Mononuclear cell (primary cell): ENCODE measurements at regions not wholly inside any gene's neighbourhood (a gene's known extent, or its start where the extent isn't known, plus 50 kb on each side); places are given as distances from the start of the nearest gene placed in this dataset.

Experiments used
- H3K27me3 ChIP-seq: 2 replicates; pipeline ENCODE4 v1.6.0; 2011; ENCODE audit warnings: low read length, control low read depth; ENCODE audit not compliant: insufficient read depth
- H3K4me1 ChIP-seq: 2 replicates; pipeline ENCODE4 v1.5.1; 2011; ENCODE audit warnings: mild to moderate bottlenecking, low read length, control low read depth; ENCODE audit not compliant: insufficient read depth
- H3K4me3 ChIP-seq: 2 replicates; pipeline ENCODE4 v1.5.1; 2011; ENCODE audit warnings: mild to moderate bottlenecking, low read length, moderate library complexity
- H3K9me3 ChIP-seq: 2 replicates; pipeline ENCODE4 v1.5.1; 2011; ENCODE audit warnings: low read depth, mild to moderate bottlenecking, control low read depth, low read length

- Histone ChIP-seq H3K9me3 (no peaks in the 10 kb centered on the region), H3K4me1 (no peaks in the 10 kb centered on the region), H3K4me3 (no peak overlapping the region), H3K27me3 (no peaks in the 10 kb centered on the region)
Measured at GRCh38 chr4:23613782-23614181, 276.1 kb downstream of the PPARGC1A start.

GRCh38 chr4:23602720-23603119, 287.1 kb downstream of the PPARGC1A start:
- no peak overlapping the region for H3K4me3 ChIP-seq
- H3K4me1 ChIP-seq = no peaks in the 10 kb centered on the region
- H3K27me3 ChIP-seq = no peaks in the 10 kb centered on the region
- peaks cover 7% of the 10 kb centered on the region for H3K9me3 ChIP-seq

GRCh38 chr4:23594125-23594524, 295.7 kb downstream of the PPARGC1A start:
- H3K4me1 ChIP-seq = no peaks in the 10 kb centered on the region
- no peak overlapping the region for H3K4me3 ChIP-seq
- H3K9me3 ChIP-seq = no peaks in the 10 kb centered on the region
- no peaks in the 10 kb centered on the region for H3K27me3 ChIP-seq

- Histone ChIP-seq H3K4me1 (no peaks in the 10 kb centered on the region), H3K27me3 (no peaks in the 10 kb centered on the region), H3K4me3 (no peak overlapping the region), H3K9me3 (no peaks in the 10 kb centered on the region)
Measured at GRCh38 chr4:23590431-23590830, 299.4 kb downstream of the PPARGC1A start.

GRCh38 chr4:23584024-23584423, 305.8 kb downstream of the PPARGC1A start:
- H3K27me3 ChIP-seq = no peaks in the 10 kb centered on the region
- no peak overlapping the region for H3K4me3 ChIP-seq
- no peaks in the 10 kb centered on the region for H3K4me1 ChIP-seq
- no peaks in the 10 kb centered on the region for H3K9me3 ChIP-seq

- no peak overlapping the region for H3K4me3 ChIP-seq
- no peaks in the 10 kb centered on the region for H3K27me3 ChIP-seq
- no peaks in the 10 kb centered on the region for H3K4me1 ChIP-seq
- H3K9me3 ChIP-seq = no peaks in the 10 kb centered on the region
Measured at GRCh38 chr4:23582671-23583070, 307.2 kb downstream of the PPARGC1A start.

- Histone ChIP-seq H3K4me1 (no peaks in the 10 kb centered on the region), H3K27me3 (no peaks in the 10 kb centered on the region), H3K9me3 (no peaks in the 10 kb centered on the region), H3K4me3 (no peak overlapping the region)
Measured at GRCh38 chr4:23579166-23579565, 310.7 kb downstream of the PPARGC1A start.

- Histone ChIP-seq H3K9me3 (no peaks in the 10 kb centered on the region), H3K4me3 (no peak overlapping the region), H3K4me1 (no peaks in the 10 kb centered on the region), H3K27me3 (no peaks in the 10 kb centered on the region)
Measured at GRCh38 chr4:23577398-23577797, 312.4 kb downstream of the PPARGC1A start.

- no peaks in the 10 kb centered on the region for H3K9me3 ChIP-seq
- H3K27me3 ChIP-seq = no peaks in the 10 kb centered on the region
- no peak overlapping the region for H3K4me3 ChIP-seq
- no peaks in the 10 kb centered on the region for H3K4me1 ChIP-seq
Measured at GRCh38 chr4:23572382-23572781, 317.5 kb downstream of the PPARGC1A start.

- Histone ChIP-seq H3K4me1 (no peaks in the 10 kb centered on the region), H3K9me3 (no peaks in the 10 kb centered on the region), H3K4me3 (no peak overlapping the region), H3K27me3 (no peaks in the 10 kb centered on the region)
Measured at GRCh38 chr4:23567338-23567737, 322.5 kb downstream of the PPARGC1A start.

GRCh38 chr4:23560748-23561147, 329.1 kb downstream of the PPARGC1A start:
- Histone ChIP-seq H3K27me3 (no peaks in the 10 kb centered on the region), H3K9me3 (no peaks in the 10 kb centered on the region), H3K4me3 (no peak overlapping the region), H3K4me1 (no peaks in the 10 kb centered on the region)

- H3K4me3 ChIP-seq = no peak overlapping the region
- no peaks in the 10 kb centered on the region for H3K4me1 ChIP-seq
- H3K27me3 ChIP-seq = no peaks in the 10 kb centered on the region
- H3K9me3 ChIP-seq = no peaks in the 10 kb centered on the region
Measured at GRCh38 chr4:23558101-23558500, 331.7 kb downstream of the PPARGC1A start.

GRCh38 chr4:23547601-23548000, 342.2 kb downstream of the PPARGC1A start:
- Histone ChIP-seq H3K9me3 (no peaks in the 10 kb centered on the region), H3K27me3 (no peaks in the 10 kb centered on the region), H3K4me3 (no peak overlapping the region), H3K4me1 (no peaks in the 10 kb centered on the region)

- no peaks in the 10 kb centered on the region for H3K27me3 ChIP-seq
- H3K4me3 ChIP-seq = no peak overlapping the region
- no peaks in the 10 kb centered on the region for H3K9me3 ChIP-seq
- H3K4me1 ChIP-seq = no peaks in the 10 kb centered on the region
Measured at GRCh38 chr4:23547096-23547495, 342.8 kb downstream of the PPARGC1A start.

GRCh38 chr4:23539969-23540569, 349.8 kb downstream of the PPARGC1A start:
- Histone ChIP-seq H3K9me3 (peaks cover 4% of the 10 kb centered on the region), H3K4me3 (no peak overlapping the region), H3K27me3 (no peaks in the 10 kb centered on the region), H3K4me1 (no peaks in the 10 kb centered on the region)

GRCh38 chr4:23533859-23534258, 356.0 kb downstream of the PPARGC1A start:
- no peaks in the 10 kb centered on the region for H3K4me1 ChIP-seq
- H3K9me3 ChIP-seq = peaks cover 4% of the 10 kb centered on the region

More at GRCh38 chr4:23533859-23534258, 356.0 kb downstream of the PPARGC1A start:
- Histone ChIP-seq H3K27me3 (no peaks in the 10 kb centered on the region), H3K4me3 (no peak overlapping the region)
